ENCODE measurements at regions not wholly inside any gene's neighbourhood (a gene's known extent, or its start where the extent isn't known, plus 50 kb on each side); places are given as distances from the start of the nearest gene placed in this dataset.

GRCh38 chr3:94873751-94874150, 810.9 kb downstream of the NSUN3 start:
- TF ChIP-seq CTCF (IDR thresholded peaks at IDR 0.05), result no peak
- WGBS (ENCODE audit: insufficient coverage), result 98% methylated on average over 8 of the region's 10 CpGs
- H3K79me2 ChIP-seq (ENCODE audit: insufficient read depth, low read length), result no peaks in the 10 kb centered on the region

GRCh38 chr3:94875149-94875548, 812.3 kb downstream of the NSUN3 start:
- Histone ChIP-seq H3K36me3 (replicated peaks in 1 of 2; ENCODE audit: control insufficient read depth in 1 of 2, insufficient read depth in 2 of 2, low read length in 2 of 2) (no peaks in the 10 kb centered on the region), H3K27ac (ENCODE audit: low read depth in 1 of 2, low read length in 2 of 2) (no peak overlapping the region), H2AFZ (ENCODE audit: insufficient read depth, low read depth, low read length, poor library complexity, severe bottlenecking) (no peak overlapping the region), H3K79me2 (ENCODE audit: insufficient read depth, low read length) (no peaks in the 10 kb centered on the region), H3K9ac (ENCODE audit: insufficient read depth, low read length, poor library complexity, severe bottlenecking) (no peak overlapping the region), H3K4me3 (replicated peaks in 1 of 3; ENCODE audit: low read depth in 2 of 3, low read length in 3 of 3) (no peak overlapping the region), H3K27me3 (ENCODE audit: control insufficient read depth in 2 of 2, insufficient read depth in 2 of 2, low read length in 2 of 2) (no peaks in the 10 kb centered on the region), H3K4me2 (replicated peaks; ENCODE audit: extremely low read depth, low read length, poor library complexity, severe bottlenecking) (no peak overlapping the region), H3K9me3 (replicated peaks in 1 of 2; ENCODE audit: control insufficient read depth in 1 of 2, insufficient read depth in 1 of 2, low read length in 2 of 2) (peaks cover 0 to 17% of the 10 kb centered on the region in 2 donors), H4K20me1 (ENCODE audit: insufficient read depth, low read length) (no peaks in the 10 kb centered on the region), H3K4me1 (ENCODE audit: control insufficient read depth in 1 of 2, insufficient read depth in 2 of 2, low read length in 2 of 2) (no peaks in the 10 kb centered on the region)
- Mint-ChIP-seq H3K4me1 (no peaks in the 10 kb centered on the region), H3K27me3 (ENCODE audit: low read depth in 3 of 3) (peaks cover 0 to 1% (median 0%) of the 10 kb centered on the region in 3 donors), H3K27ac (no peak overlapping the region), H3K36me3 (no peaks in the 10 kb centered on the region), H3K9me3 (peaks cover 0 to 10% (median 6%) of the 10 kb centered on the region in 7 donors), H3K4me3 (no peak overlapping the region)
- TF ChIP-seq CTCF (IDR thresholded peaks at IDR 0.05), result no peak
- 89% methylated on average over 1 of the region's 1 CpG for WGBS (ENCODE audit: insufficient coverage)
- intact Hi-C loops (cut with micrococcal nuclease), result no loop called here
- no peak for DNase-seq

More at GRCh38 chr3:94873751-94874150, 810.9 kb downstream of the NSUN3 start:
- H3K4me1 ChIP-seq (ENCODE audit: control insufficient read depth in 1 of 2, insufficient read depth in 2 of 2, low read length in 2 of 2), result no peaks in the 10 kb centered on the region
- peaks cover 0 to 17% of the 10 kb centered on the region in 2 donors for H3K9me3 ChIP-seq (replicated peaks in 1 of 2; ENCODE audit: control insufficient read depth in 1 of 2, insufficient read depth in 1 of 2, low read length in 2 of 2)
- H3K9ac ChIP-seq (ENCODE audit: insufficient read depth, low read length, poor library complexity, severe bottlenecking), result no peak overlapping the region
- no peaks in the 10 kb centered on the region for H3K36me3 ChIP-seq (replicated peaks in 1 of 2; ENCODE audit: control insufficient read depth in 1 of 2, insufficient read depth in 2 of 2, low read length in 2 of 2)
- H3K27ac ChIP-seq (ENCODE audit: low read depth in 1 of 2, low read length in 2 of 2), result no peak overlapping the region
- Mint-ChIP-seq H3K4me3 (no peak overlapping the region), H3K27me3 (ENCODE audit: low read depth in 3 of 3) (peaks cover 0 to 1% (median 0%) of the 10 kb centered on the region in 3 donors), H3K4me1 (no peaks in the 10 kb centered on the region), H3K9me3 (peaks cover 0 to 10% (median 6%) of the 10 kb centered on the region in 7 donors), H3K27ac (no peak overlapping the region), H3K36me3 (no peaks in the 10 kb centered on the region)
- H3K27me3 ChIP-seq (ENCODE audit: control insufficient read depth in 2 of 2, insufficient read depth in 2 of 2, low read length in 2 of 2), result no peaks in the 10 kb centered on the region
- H3K4me2 ChIP-seq (replicated peaks; ENCODE audit: extremely low read depth, low read length, poor library complexity, severe bottlenecking), result no peak overlapping the region
- H3K4me3 ChIP-seq (replicated peaks in 1 of 3; ENCODE audit: low read depth in 2 of 3, low read length in 3 of 3), result no peak overlapping the region
- no peaks in the 10 kb centered on the region for H4K20me1 ChIP-seq (ENCODE audit: insufficient read depth, low read length)
- peak in 1 of 3 donors; percentile 2 for DNase-seq
- intact Hi-C loops (cut with micrococcal nuclease), result no loop called here
- H2AFZ ChIP-seq (ENCODE audit: insufficient read depth, low read depth, low read length, poor library complexity, severe bottlenecking), result no peak overlapping the region

Data from CD14-positive monocyte (primary cell).